ENCODE measurements at regions not wholly inside any gene's neighbourhood (a gene's known extent, or its start where the extent isn't known, plus 50 kb on each side); places are given as distances from the start of the nearest gene placed in this dataset.

DNA sequence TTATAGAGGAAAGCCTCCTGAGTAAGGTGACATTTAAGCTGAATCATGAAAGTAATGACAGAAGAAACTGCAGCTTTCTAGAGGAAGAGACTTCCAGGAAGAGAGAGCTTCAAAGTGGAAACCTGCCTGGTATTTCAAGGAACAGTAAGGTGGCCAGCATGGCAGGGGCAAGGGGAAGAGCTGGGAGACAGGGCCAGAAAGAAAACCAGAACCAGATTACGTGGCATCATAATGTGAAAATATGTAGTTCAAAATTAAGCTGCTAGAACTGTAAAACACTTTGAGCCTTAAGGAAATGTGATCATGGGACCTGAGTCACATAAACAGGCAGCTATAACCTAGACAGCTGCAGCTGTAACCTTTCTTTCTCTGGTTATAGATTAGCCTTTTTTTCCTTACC, 238.0 kb upstream of the FOXK1 start:
- TF ChIP-seq, protein P1, sequence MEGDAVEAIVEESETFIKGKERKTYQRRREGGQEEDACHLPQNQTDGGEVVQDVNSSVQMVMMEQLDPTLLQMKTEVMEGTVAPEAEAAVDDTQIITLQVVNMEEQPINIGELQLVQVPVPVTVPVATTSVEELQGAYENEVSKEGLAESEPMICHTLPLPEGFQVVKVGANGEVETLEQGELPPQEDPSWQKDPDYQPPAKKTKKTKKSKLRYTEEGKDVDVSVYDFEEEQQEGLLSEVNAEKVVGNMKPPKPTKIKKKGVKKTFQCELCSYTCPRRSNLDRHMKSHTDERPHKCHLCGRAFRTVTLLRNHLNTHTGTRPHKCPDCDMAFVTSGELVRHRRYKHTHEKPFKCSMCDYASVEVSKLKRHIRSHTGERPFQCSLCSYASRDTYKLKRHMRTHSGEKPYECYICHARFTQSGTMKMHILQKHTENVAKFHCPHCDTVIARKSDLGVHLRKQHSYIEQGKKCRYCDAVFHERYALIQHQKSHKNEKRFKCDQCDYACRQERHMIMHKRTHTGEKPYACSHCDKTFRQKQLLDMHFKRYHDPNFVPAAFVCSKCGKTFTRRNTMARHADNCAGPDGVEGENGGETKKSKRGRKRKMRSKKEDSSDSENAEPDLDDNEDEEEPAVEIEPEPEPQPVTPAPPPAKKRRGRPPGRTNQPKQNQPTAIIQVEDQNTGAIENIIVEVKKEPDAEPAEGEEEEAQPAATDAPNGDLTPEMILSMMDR (IDR thresholded peaks at IDR 0.05; ENCODE audit: low read depth, low read length, poor library complexity, severe bottlenecking): no peak
- TF ChIP-seq EZH2phosphoT487 (IDR thresholded peaks at IDR 0.05; ENCODE audit: borderline replicate concordance, low read length): no peak

Data from DOHH2 (cell line).